ENCODE measurements at regions not wholly inside any gene's neighbourhood (a gene's known extent, or its start where the extent isn't known, plus 50 kb on each side); places are given as distances from the start of the nearest gene placed in this dataset.
"Not testable (repeated sequence)": the region's sequence is repeated elsewhere in the genome, so short reads cannot be mapped to it uniquely, and the experiment has no call there.

DNA sequence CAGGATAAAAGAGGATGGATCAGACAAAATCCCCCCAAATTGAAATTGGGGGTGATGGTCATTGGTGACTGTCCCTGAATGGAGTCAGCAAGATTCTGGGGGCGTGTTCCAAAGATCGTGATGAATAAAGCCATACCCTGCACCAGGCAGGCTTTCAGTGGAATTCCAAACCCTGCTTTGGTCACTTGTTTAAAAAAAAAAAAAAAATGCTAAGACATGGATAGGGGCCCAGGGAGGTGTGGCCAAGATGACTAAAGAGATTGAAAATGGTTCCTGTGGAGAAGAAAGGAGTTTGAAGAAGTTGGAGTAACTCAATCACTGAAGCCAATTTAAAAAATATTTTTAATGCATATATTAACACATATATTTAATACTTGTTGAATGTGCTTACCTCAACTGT lies 161.4 kb upstream of the KCNG1 start:
- no peak for DNase-seq

DNA sequence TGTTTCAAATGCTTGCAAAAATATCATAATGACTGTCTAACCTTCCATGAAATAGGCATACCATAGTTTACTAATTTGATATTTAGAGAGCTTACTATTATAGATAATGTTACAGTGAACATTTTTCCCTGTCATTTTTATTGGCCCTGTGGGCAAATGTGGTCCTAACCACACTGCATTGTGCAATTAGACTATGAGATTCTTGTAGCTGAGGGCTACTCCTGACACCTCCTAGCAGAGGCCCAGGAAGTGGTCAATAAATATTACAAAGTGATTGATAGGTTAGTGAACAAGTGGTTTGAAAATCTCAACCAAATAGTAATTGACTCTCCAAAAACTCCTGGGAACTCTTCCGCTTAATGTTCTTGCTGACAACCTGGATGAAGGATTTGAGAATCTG lies 160.5 kb upstream of the KCNG1 start:
- no peak for DNase-seq

DNA sequence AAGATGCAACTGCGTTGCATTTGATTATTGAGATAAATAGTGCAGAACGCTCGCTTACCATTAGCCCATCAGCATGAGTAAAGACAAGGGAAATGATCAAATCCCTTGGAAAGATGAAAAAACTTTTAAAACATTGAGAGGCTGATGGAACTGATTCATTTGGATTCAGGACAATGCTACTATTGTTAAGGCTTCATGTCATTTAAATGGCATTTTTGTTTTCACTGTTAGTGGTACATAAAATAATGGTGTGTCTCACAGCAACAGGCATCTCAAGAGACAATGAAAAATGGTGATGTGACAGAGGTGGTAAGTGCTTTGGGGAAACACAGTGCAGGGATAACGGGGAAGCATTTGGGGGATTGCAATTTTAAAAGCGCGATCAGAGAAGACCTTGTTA lies 159.7 kb upstream of the KCNG1 start:
- no peak for DNase-seq

DNA sequence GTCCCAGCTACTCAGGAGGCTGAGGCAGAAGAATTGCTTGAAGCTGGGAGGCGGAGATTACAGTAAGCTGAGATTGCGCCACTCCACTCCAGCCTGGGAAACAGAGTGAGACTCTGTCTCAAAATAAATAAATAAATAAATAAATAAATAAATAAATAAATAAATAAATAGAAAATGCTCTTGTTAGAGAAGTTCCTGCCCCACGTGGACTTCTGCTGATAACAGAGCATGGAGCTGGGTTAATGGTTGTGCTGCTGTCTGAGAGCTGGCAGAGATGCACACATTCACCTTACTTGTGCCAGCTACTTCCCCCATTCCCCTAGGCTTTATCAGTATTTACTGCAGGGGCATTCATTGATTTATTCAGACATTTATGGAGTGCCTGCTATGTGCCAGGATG lies 155.2 kb upstream of the KCNG1 start:
- no peak for DNase-seq

DNA sequence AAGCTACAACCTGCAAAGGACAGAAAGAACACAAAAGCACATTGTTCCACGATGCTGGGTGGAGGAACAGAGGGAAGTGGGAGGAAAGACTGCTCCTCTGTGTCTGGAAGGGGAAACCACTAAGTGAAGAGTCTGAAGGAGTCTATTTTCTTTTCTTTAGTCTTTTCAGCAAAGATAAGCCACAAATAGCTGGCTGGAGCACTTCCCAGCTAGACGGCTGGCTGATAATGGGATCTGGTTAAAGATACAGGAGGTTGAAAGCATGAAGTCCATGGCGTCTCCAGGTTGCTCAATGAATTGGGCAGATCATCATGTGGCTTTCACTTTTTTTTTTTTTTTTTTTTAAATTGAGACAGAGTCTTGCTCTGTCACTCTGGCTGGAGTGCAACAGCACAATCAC lies 154.0 kb upstream of the KCNG1 start:
- DNase-seq: no peak

- DNase-seq: peak; percentile 31
Observed at GRCh38 chr20:51176446-51176845, 153.5 kb upstream of the KCNG1 start.

- DNase-seq: peak; percentile 16
Observed at GRCh38 chr20:51175724-51176123, 152.8 kb upstream of the KCNG1 start.

DNA sequence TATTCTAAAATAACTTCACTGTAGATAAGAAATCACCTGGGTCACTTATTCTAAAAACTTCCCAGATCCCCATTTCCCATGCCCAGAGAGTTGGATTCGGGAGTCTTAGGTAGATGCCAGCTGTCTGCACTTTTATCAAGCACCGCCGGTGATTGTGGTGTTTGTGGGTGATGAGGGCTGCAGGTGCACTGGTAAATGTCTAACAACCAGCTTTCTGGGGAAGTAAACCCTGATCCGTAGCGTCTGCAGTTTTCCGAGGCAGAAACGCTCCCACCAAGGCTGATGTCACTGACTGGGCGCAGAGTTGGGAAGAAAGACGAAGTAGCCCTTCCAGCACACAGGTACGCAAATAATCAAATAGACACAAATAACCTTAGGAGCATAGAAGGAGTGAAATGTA lies 152.2 kb upstream of the KCNG1 start:
- DNase-seq: peak; percentile 14

DNA sequence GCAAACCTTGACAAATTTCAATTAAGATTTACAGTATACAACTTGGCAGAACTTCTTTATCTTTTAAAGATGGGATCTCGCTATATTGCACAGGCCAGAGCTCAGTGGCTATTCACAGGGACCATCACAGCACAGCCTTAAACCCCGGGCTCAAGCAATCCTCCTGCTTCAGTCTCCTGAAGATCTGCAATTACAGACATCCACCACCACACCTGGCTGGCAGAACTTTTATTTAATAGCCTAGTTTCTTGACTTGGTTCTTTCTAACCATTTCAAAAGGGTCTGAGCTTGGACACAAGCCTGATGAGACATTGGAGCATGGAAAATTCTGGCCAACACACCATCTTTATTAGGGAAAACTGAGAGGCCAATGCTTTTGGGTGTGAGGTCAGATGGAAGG lies 151.6 kb upstream of the KCNG1 start:
- DNase-seq: no peak

DNA sequence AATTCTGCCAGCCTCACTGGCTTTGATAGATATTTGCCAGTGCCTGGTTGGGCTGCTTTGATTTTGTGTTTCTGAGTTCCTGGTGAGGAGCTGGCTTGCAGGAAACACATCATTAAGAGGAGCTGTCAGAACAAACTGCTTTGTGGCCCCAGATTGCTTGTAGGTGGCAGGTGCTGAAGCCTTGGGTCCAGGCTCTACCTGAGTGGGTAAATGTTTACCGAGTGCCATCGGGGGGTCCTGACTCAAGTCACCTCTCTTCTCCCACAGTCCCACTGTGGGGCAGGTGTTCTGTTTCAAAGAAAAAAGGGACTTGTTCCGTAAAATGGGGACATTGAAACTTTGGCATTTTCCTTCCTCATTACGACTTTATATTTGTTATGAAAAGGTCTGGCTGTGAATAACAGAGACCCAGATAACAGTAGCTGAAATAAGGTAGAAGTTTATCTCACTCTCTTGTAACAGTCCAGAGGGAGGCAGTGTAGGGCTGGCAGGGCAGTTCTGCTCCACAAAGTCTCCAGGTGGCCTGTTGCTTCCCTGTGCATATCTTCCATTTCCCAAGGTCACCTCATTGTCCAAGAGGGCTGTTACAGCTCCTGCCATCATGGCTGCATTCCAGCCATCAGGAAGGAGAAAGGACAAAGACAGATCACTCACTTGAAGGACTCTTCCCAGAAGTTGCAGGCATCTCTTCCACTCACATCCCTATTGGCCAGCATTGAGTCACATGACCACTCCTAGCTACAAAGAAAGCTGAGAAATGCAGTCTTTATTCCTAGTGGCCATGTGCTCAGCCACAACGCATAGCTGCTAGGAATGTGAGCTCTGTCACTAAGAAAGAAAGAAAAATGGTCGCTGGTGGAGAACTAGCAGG lies 149.9 kb upstream of the KCNG1 start:
- peak; percentile 10 for DNase-seq

DNA sequence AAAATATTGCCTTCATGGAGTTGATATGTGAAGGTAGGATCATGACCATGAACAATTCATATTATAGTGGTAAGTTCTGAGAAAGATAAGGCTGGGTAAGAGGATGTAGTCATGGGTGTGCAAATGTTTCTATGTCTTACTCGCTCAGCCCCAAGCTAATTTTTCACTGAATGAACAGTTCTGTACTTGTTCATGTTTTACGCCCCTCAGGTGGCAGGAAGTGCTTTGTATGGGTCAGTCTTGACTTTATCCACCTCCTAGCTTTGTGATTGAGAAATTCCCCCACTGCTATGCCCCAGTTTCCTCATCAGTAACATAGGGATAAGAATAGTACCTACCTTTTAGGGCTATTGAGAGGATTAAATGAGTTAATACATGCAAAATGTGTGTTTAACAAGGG lies 148.2 kb upstream of the KCNG1 start:
- no peak for DNase-seq

GRCh38 chr20:51169813-51170212 lies 146.9 kb upstream of the KCNG1 start:
- DNase-seq: no peak

GRCh38 chr20:51167911-51168310 lies 145.0 kb upstream of the KCNG1 start:
- not testable (repeated sequence) for DNase-seq

GRCh38 chr20:51166489-51166888 lies 143.6 kb upstream of the KCNG1 start:
- no peak for DNase-seq

GRCh38 chr20:51165131-51165530 lies 142.2 kb upstream of the KCNG1 start:
- no peak for DNase-seq

DNA sequence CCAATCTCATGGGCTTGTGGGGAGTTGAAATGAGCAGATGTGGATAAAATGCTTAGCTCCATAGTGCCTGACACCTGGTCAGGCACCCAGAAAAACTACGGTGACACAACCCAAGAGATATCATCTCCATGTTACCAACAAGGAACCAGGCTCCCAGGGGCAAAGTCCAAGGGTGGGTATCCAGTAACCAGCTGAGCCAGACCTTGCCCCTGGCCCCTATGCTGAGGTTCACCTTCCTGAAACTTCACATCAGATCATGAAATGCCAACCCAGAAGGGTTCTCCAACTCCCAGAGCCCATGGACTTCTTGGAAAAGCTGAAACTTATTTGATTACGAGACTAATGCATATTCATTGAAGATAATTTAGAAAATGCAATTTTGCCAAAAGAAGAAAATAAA lies 141.8 kb upstream of the KCNG1 start:
- no peak for DNase-seq

DNA sequence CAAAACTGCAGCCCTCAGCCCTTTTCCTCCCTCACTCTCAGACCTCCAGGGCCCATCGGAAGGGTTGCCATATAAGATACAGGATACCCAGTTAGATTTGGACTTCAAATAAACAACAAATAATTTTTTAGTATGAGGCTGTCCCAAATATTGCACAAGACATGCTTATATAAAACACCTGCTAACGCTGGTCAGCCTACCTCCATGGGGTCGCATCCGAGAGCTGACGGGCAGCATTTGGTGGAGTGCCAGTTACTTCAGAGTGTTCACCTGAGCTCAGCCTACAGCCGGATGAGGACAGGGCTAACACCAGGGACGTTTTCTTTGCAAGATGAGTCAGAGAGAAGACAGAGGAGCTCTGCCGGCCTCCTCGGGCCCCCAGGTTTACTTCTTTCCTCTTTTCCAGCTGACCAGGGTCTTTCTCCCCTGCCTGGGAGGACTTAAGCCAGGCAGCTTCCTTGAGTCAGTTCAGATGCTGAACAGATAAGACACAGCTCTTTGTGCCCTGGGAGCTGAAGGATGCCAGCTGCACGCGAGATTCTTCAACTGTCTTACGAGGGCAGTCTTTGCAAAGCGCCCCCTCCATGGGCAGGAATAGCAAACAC lies 141.2 kb upstream of the KCNG1 start:
- no peak for DNase-seq

DNA sequence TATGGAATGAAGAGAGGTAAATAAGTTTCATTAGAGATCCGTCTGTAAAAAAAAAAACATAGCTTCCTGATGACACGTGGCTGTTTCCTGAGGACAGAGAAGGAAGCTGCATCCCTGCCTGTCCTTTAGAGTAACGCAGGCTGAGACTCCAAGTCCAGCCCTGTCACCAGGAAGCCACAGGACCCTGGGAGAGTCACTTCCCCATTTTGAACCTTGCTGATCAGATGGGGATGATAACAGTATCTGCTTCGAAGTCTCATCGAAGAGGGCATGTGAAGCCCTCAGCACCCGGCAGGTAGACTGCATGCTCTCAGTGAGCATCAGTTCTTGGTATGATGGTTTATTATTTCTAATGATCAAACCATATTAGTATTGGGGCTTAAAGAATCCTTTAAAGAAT lies 139.1 kb upstream of the KCNG1 start:
- DNase-seq: no peak

DNA sequence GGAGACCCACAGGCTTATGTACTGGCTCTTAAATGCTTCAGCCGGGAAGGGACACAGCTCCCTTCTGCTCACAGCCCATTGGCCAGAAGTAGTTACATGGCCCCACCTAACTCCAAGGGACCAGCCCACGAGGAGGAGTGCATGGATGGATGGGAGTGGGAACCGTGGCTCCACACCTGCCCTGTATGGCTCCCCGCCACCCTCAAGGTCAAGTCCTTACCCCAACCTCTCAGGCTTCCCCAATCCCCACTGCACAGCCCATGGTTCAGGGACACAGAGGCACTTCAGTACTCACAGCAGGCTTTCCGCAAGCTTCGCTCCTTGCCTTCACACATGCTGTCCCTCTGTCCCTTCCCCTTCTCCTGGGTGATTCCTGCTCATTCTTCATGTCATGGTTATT lies 137.9 kb upstream of the KCNG1 start:
- DNase-seq: no peak

DNA sequence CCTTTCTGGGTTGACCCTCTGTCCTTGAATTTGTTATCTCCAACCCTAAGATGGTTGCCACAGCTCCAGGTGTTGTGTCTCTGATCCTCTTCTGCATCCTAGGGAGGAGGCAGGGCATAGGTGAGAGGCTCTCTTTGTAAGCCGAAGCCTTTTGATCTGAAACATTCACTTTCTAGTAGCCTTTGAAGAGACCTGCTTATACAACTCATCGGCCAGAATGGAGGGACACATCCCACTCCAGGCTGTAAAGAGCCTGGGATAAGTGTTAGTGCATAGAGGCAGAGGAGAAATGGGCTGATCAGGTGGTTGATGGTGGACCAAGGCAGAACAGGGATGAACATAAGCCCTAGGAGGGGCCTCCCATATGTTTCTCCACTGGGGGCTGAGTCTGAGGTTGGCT lies 137.1 kb upstream of the KCNG1 start:
- DNase-seq: no peak

- no peak for DNase-seq
Observed at GRCh38 chr20:51159303-51159702, 136.4 kb upstream of the KCNG1 start.

GRCh38 chr20:51158226-51158625 lies 135.3 kb upstream of the KCNG1 start:
- no peak for DNase-seq

- DNase-seq: no peak
Observed at GRCh38 chr20:51156041-51156982, 133.4 kb upstream of the KCNG1 start.
